ENCODE measurements at regions not wholly inside any gene's neighbourhood (a gene's known extent, or its start where the extent isn't known, plus 50 kb on each side); places are given as distances from the start of the nearest gene placed in this dataset.

- no peaks in the 10 kb centered on the region for H3K9me2 ChIP-seq
- no peaks in the 10 kb centered on the region for H3K27me3 ChIP-seq (ENCODE audit: insufficient read depth)
- no peaks in the 10 kb centered on the region for H3F3A ChIP-seq (replicated peaks; ENCODE audit: insufficient read depth)
- ChIA-PET CTCF (no interaction called here), POLR2A (no interaction called here)
- H3K4me2 ChIP-seq: no peak overlapping the region
- no peaks in the 10 kb centered on the region for H3K9me3 ChIP-seq
- H2AFZ ChIP-seq (ENCODE audit: low read depth): no peak overlapping the region
- H3K4me3 ChIP-seq (ENCODE audit: low read depth in 2 of 2, low read length in 1 of 2): no peak overlapping the region
- H3K4me1 ChIP-seq (ENCODE audit: control insufficient read depth in 1 of 2, insufficient read depth in 2 of 2, low read depth in 1 of 2, low read length in 1 of 2): no peaks in the 10 kb centered on the region
- H3K9ac ChIP-seq: no peak overlapping the region
- H3K79me2 ChIP-seq (ENCODE audit: insufficient read depth): no peaks in the 10 kb centered on the region
- H4K20me1 ChIP-seq (ENCODE audit: insufficient read depth): no peaks in the 10 kb centered on the region
- 1% methylated on average over 5 of the region's 5 CpGs for WGBS (ENCODE audit: low lambda C conversion rate)
- H3K27ac ChIP-seq (ENCODE audit: low read depth in 2 of 2, low read length in 1 of 2): no peak overlapping the region
- H3K36me3 ChIP-seq (replicated peaks in 1 of 2; ENCODE audit: control insufficient read depth in 1 of 2, insufficient read depth in 2 of 2, low read length in 1 of 2): no peaks in the 10 kb centered on the region
- TF ChIP-seq RCOR1 (IDR thresholded peaks at IDR 0.05; ENCODE audit: low read length): no peak
- TF ChIP-seq USF2 (IDR thresholded peaks at IDR 0.05; ENCODE audit: borderline replicate concordance, low read depth, low read length): no peak
- no peak for TF ChIP-seq YY1 (IDR thresholded peaks at IDR 0.05; ENCODE audit: low read depth)
- no peak for TF ChIP-seq EZH2phosphoT487 (IDR thresholded peaks at IDR 0.05; ENCODE audit: borderline replicate concordance, low read depth)
- TF ChIP-seq ZBTB33 (IDR thresholded peaks at IDR 0.05; ENCODE audit: borderline replicate concordance, low read depth): no peak
- no peak for TF ChIP-seq GABPA (IDR thresholded peaks at IDR 0.05; ENCODE audit: low read depth)
- TF ChIP-seq ELF1 (IDR thresholded peaks at IDR 0.05): no peak
- no peak for TF ChIP-seq GATA2 (CRISPR knock-in tag; IDR thresholded peaks at IDR 0.05)
- TF ChIP-seq NRF1 (IDR thresholded peaks at IDR 0.05; ENCODE audit: low read depth, low read length): no peak
- TF ChIP-seq RXRA (IDR thresholded peaks at IDR 0.05; ENCODE audit: borderline replicate concordance, low read depth): no peak
- no peak for TF ChIP-seq CTCF (IDR thresholded peaks at IDR 0.05)
- no peak for TF ChIP-seq MEF2A (IDR thresholded peaks at IDR 0.05; ENCODE audit: borderline replicate concordance, low read depth)
- TF ChIP-seq TAF1 (IDR thresholded peaks at IDR 0.05; ENCODE audit: borderline replicate concordance, low read depth, low read length): no peak
- no peak for TF ChIP-seq CHD2 (IDR thresholded peaks at IDR 0.05; ENCODE audit: low read length, partially characterized antibody)
- no peak for TF ChIP-seq TEAD4 (IDR thresholded peaks at IDR 0.05; ENCODE audit: borderline replicate concordance, insufficient read depth)
- no peak for TF ChIP-seq USF1 (IDR thresholded peaks at IDR 0.05; ENCODE audit: borderline replicate concordance, low read depth)
- no peak for TF ChIP-seq FOSL2 (IDR thresholded peaks at IDR 0.05; ENCODE audit: borderline replicate concordance, low read depth)
- no peak for DNase-seq
Observed at GRCh38 chr14:98647754-98648153, 624.2 kb downstream of the BCL11B start.

Measured in SK-N-SH (cell line).